SK-N-SH (cell line): ENCODE measurements at regions not wholly inside any gene's neighbourhood (a gene's known extent, or its start where the extent isn't known, plus 50 kb on each side); places are given as distances from the start of the nearest gene placed in this dataset.
A peak's percentile ranks its signal among the peaks of the same experiment; 100 is the strongest.

Source experiments
- CTCF ChIA-PET: fragments of 300-600, 350-600 bp; formaldehyde crosslinking; extraction: SDS; loops from one replicate; lab custom pipeline; 2021; lab: Yijun Ruan, JAX
- POLR2A ChIA-PET: fragments of 350-600 bp; sonication (Branson Sonifier 250); formaldehyde crosslinking; extraction: SDS; loops from one replicate; lab custom pipeline; 2020; ENCODE audit warnings: antibody characterized with exemption, inconsistent platforms; lab: Yijun Ruan, JAX
- DNase-seq: peaks from one replicate; pipeline ENCODE4 v3.0.0; 2012
- H2AFZ ChIP-seq: fragments of 200-600 bp; sonication (generic); 2 replicates; pipeline ENCODE4 v1.8.1; 2016; ENCODE audit warnings: antibody characterized with exemption, mild to moderate bottlenecking, low read depth
- H3F3A ChIP-seq: fragments of 200-600 bp; sonication (generic); replicated peaks from 2 replicates; pipeline ENCODE3; 2016; ENCODE audit warnings: antibody characterized with exemption, mild to moderate bottlenecking; ENCODE audit not compliant: insufficient read depth
- H3K27ac ChIP-seq, 2 experiments: fragments of 200-500 bp in 1 of 2; fragments of 200-600 bp in 1 of 2; sonication (Bioruptor generic) in 1 of 2; sonication (generic), shearing (Covaris generic) in 1 of 2; 2 replicates each; pipeline versions ENCODE4 v1.5.1 to v1.6.1; 2014 to 2016; ENCODE audit warnings: low read depth in 2 of 2, inconsistent platforms in 1 of 2, low read length in 1 of 2, mild to moderate bottlenecking in 1 of 2, mixed read lengths in 1 of 2
- H3K27me3 ChIP-seq: fragments of 200-600 bp; sonication (generic), shearing (Covaris generic); 2 replicates; pipeline ENCODE4 v1.6.1; 2016; ENCODE audit warnings: mixed run types; ENCODE audit not compliant: insufficient read depth
- H3K36me3 ChIP-seq, 2 experiments: fragments of 200-500 bp in 1 of 2; fragments of 200-600 bp in 1 of 2; sonication (Bioruptor generic) in 1 of 2; sonication (generic) in 1 of 2; replicated peaks in 1 of 2; 2 replicates each; pipeline versions ENCODE3 to v1.5.1; 2014 to 2016; ENCODE audit warnings: low read length in 1 of 2, mild to moderate bottlenecking in 1 of 2; ENCODE audit not compliant: insufficient read depth in 2 of 2, control insufficient read depth in 1 of 2
- H3K4me1 ChIP-seq, 2 experiments: fragments of 200-500 bp in 1 of 2; fragments of 200-600 bp in 1 of 2; sonication (Bioruptor generic) in 1 of 2; sonication (generic), shearing (Covaris generic) in 1 of 2; 2 replicates each; pipeline versions ENCODE4 v1.5.1 to v1.6.1; 2014 to 2016; ENCODE audit warnings: low read depth in 1 of 2, low read length in 1 of 2, mixed run types in 1 of 2; ENCODE audit not compliant: insufficient read depth in 2 of 2, control insufficient read depth in 1 of 2
- H3K4me2 ChIP-seq: fragments of 200-600 bp; sonication (generic), shearing (Covaris generic); 2 replicates; pipeline ENCODE4 v1.6.1; 2017; ENCODE audit warnings: mixed run types
- H3K4me3 ChIP-seq, 2 experiments: fragments of 200-500 bp in 1 of 2; fragments of 200-600 bp in 1 of 2; sonication (Bioruptor generic) in 1 of 2; sonication (generic), shearing (Covaris generic) in 1 of 2; 2 replicates each; pipeline versions ENCODE4 v1.5.1 to v1.8.1; 2014 to 2016; ENCODE audit warnings: low read depth in 2 of 2, inconsistent platforms in 1 of 2, low read length in 1 of 2, mild to moderate bottlenecking in 1 of 2, mixed read lengths in 1 of 2, moderate library complexity in 1 of 2
- H3K79me2 ChIP-seq: fragments of 200-600 bp; sonication (generic); 2 replicates; pipeline ENCODE4 v1.8.1; 2017; ENCODE audit warnings: mild to moderate bottlenecking; ENCODE audit not compliant: insufficient read depth
- H3K9ac ChIP-seq: fragments of 200-600 bp; sonication (generic); 2 replicates; pipeline ENCODE4 v1.6.1; 2017; ENCODE audit warnings: mixed run types
- H3K9me2 ChIP-seq: fragments of 200-600 bp; sonication (generic); 2 replicates; pipeline ENCODE4 v1.6.1; 2017; ENCODE audit warnings: mixed run types
- H3K9me3 ChIP-seq: fragments of 200-600 bp; sonication (generic); 2 replicates; pipeline ENCODE4 v1.6.1; 2017; ENCODE audit warnings: mixed run types, mild to moderate bottlenecking, moderate library complexity
- H4K20me1 ChIP-seq: fragments of 200-600 bp; sonication (generic); 2 replicates; pipeline ENCODE4 v1.6.1; 2017; ENCODE audit warnings: mild to moderate bottlenecking, mixed run types; ENCODE audit not compliant: insufficient read depth
- CHD2 ChIP-seq: fragments of 150-350 bp; IDR thresholded peaks from 2 replicates; pipeline ENCODE4 v1.6.1; 2018; ENCODE audit warnings: low read length; ENCODE audit not compliant: partially characterized antibody
- FOXM1 ChIP-seq: IDR thresholded peaks from 2 replicates; pipeline ENCODE4 v1.4.0; 2012; ENCODE audit warnings: low read depth, mild to moderate bottlenecking
- GABPA ChIP-seq: IDR thresholded peaks from 2 replicates; pipeline ENCODE4 v1.4.0; 2012; ENCODE audit warnings: low read depth, mild to moderate bottlenecking
- PBX3 ChIP-seq: IDR thresholded peaks from 2 replicates; pipeline ENCODE4; 2012
- RAD21 ChIP-seq: IDR thresholded peaks from 2 replicates; pipeline ENCODE4 v1.6.1; 2012; ENCODE audit warnings: mild to moderate bottlenecking, low read length
- RCOR1 ChIP-seq: fragments of 150-350 bp; IDR thresholded peaks from 2 replicates; pipeline ENCODE4 v1.6.1; 2017; ENCODE audit warnings: antibody characterized with exemption, low read length
- REST ChIP-seq: IDR thresholded peaks from 2 replicates; pipeline ENCODE4 v1.6.1; 2012; ENCODE audit warnings: mild to moderate bottlenecking, low read depth, low read length, moderate library complexity
- SMC3 ChIP-seq: IDR thresholded peaks from 2 replicates; pipeline ENCODE4 v1.6.1; 2012; ENCODE audit warnings: low read depth, low read length, improper control_type of control experiment
- TCF12 ChIP-seq: IDR thresholded peaks from 2 replicates; pipeline ENCODE4 v1.4.0; 2012
- WGBS: methylation state at CpG from one replicate; pipeline ENCODE4 v1.1.6; 2017; ENCODE audit warnings: low lambda C conversion rate; 5-methylcytosine and 5-hydroxymethylcytosine counted together

- ChIA-PET CTCF (interaction anchor here (0.8 kb wide), 1 partner anchor 20 kb away, joined by 3 read pairs; no protein-coding TSS in a partner anchor), POLR2A (no interaction called here)
- H4K20me1 ChIP-seq: no peaks in the 10 kb centered on the region
- no peaks in the 10 kb centered on the region for H3K79me2 ChIP-seq
- H3K4me3 ChIP-seq: no peak overlapping the region
- H3K9ac ChIP-seq: no peak overlapping the region
- TF ChIP-seq FOXM1 (no peak), PBX3 (no peak), SMC3 (no peak), GABPA (no peak), RAD21 (no peak), REST (no peak), RCOR1 (no peak), CHD2 (no peak)
- no peak overlapping the region for H2AFZ ChIP-seq
- no peaks in the 10 kb centered on the region for H3K27me3 ChIP-seq
- H3K4me2 ChIP-seq: no peak overlapping the region
- DNase-seq: no peak
- no peaks in the 10 kb centered on the region for H3K9me2 ChIP-seq
- H3F3A ChIP-seq: no peaks in the 10 kb centered on the region
- WGBS: 96% methylated on average over 8 of the region's 8 CpGs
- no peaks in the 10 kb centered on the region for H3K9me3 ChIP-seq
- no peak overlapping the region for H3K27ac ChIP-seq
- H3K4me1 ChIP-seq: no peaks in the 10 kb centered on the region
- no peaks in the 10 kb centered on the region for H3K36me3 ChIP-seq
Measured at GRCh38 chr2:203631068-203631757, 75.2 kb upstream of the CD28 start.

GRCh38 chr2:203636588-203637470, 69.6 kb upstream of the CD28 start:
- Histone ChIP-seq H3K9ac (no peak overlapping the region), H3K27ac (no peak overlapping the region), H3K9me3 (no peaks in the 10 kb centered on the region), H4K20me1 (no peaks in the 10 kb centered on the region), H3K4me3 (no peak overlapping the region), H3K4me1 (no peaks in the 10 kb centered on the region), H3K27me3 (no peaks in the 10 kb centered on the region), H3K36me3 (no peaks in the 10 kb centered on the region), H3K4me2 (no peak overlapping the region), H3K9me2 (no peaks in the 10 kb centered on the region), H3F3A (no peaks in the 10 kb centered on the region), H2AFZ (0 out of 2 replicates have a peak overlapping the region, but pooled peaks have one; percentile 0), H3K79me2 (no peaks in the 10 kb centered on the region)
- CTCF ChIA-PET: interaction anchor here (0.6 kb wide), 1 partner anchor 1074 kb away, joined by 3 read pairs; no protein-coding TSS in a partner anchor
- POLR2A ChIA-PET: no interaction called here
- TF ChIP-seq FOXM1: no peak
- TF ChIP-seq TCF12: no peak
- no peak for DNase-seq
- WGBS: 89% methylated on average over 3 of the region's 3 CpGs
